ENCODE measurements at regions not wholly inside any gene's neighbourhood (a gene's known extent, or its start where the extent isn't known, plus 50 kb on each side); places are given as distances from the start of the nearest gene placed in this dataset.
"Not testable (repeated sequence)": the region's sequence is repeated elsewhere in the genome, so short reads cannot be mapped to it uniquely, and the experiment has no call there.

GRCh38 chr13:26483546-26483945 lies 73.9 kb upstream of the WASF3 start:
- no peak for DNase-seq (ENCODE audit: low read depth)

DNA sequence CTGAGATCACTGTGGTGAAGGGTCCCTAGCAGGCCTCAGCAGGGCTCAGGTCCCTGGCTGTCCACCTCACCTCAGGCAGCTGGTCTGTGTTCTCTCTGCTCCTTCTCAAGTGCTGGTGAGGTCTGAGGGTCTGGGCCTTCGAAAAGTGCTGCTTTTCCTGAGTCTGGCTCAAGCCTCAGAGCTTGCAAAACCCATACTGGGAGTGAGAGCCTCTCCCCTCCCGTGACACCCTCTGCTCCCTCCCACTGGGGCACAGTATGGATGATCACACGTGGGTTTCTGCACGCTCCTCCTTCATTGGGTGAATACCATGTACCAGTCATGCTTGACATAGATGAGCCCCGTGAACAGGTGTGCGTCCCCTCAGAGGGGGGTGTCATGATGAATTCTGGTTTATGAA lies 73.3 kb upstream of the WASF3 start:
- no peak for DNase-seq (ENCODE audit: low read depth)

DNA sequence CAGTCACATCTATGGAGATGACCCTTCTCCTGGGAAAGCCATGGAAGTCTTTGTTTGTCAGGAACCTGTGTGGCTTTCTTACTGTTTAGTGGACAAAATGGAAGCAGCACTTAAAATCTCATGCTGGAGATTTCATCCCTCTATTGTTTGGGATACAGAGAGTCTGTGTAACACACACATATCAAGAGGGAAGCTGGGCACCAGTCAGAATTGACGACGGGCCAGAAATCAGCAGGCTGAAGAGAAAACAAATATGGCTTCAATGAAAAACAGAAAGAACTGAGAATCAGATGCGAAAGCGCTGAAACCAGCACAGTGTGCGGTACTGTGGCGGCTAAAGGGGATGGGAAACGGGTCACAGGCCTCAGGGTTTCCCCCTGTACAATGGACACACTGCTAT lies 72.2 kb upstream of the WASF3 start:
- DNase-seq (ENCODE audit: low read depth): no peak

DNA sequence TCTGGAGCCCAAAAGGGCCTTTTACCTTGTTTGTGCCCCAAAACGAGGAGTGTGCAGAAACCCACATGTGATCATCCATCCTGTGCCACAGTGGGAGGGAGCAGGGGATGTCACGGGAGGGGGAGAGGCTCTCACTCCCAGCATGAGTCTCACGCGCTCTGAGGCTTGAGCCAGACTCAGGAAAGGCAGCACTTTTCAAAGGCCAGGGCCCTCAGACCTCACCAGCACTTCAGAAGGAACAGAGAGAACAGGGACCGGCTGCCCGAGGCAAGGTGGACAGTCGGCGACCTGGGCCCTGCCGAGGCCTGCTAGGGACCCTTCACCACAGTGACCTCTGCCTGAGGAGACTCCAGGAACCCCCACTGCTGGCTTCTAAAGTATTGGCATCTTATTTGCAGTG lies 71.7 kb upstream of the WASF3 start:
- no peak for DNase-seq (ENCODE audit: low read depth)

- DNase-seq (ENCODE audit: low read depth): no peak
Observed at GRCh38 chr13:26486550-26486949, 70.9 kb upstream of the WASF3 start.

- no peak for DNase-seq (ENCODE audit: low read depth)
Observed at GRCh38 chr13:26487781-26488180, 69.7 kb upstream of the WASF3 start.

GRCh38 chr13:26488236-26489003 lies 69.1 kb upstream of the WASF3 start:
- no peak for DNase-seq (ENCODE audit: low read depth)

GRCh38 chr13:26492301-26492700 lies 65.2 kb upstream of the WASF3 start:
- DNase-seq (ENCODE audit: low read depth): not testable (repeated sequence)

DNA sequence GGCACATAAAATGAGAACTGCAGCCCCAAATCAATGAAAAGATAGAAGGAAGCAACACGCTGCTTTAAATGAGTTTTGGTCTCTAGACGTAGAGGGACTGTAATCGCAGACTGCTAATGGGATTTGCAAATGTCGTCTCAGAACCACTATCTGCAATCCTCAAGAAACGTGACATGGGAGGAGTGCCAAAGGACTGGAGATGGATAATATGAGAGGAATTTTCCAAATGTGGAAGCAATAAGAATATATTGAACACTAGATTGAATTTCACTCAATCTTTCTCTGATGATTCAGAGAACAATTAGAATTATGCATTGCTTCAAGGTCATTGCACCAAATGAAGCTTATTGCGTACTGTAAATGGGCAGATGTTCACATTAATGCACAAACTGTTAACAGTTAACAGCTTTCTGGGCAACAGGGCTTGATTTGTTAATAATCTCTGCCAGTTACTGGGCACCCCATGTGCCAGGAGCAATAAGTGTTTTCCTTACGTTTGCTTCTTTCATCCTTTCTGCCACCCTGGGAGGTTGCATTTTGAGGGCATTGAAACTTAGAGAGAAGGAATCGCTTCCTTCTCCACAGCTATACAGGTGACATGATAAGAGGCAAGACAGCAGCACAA lies 62.8 kb upstream of the WASF3 start:
- DNase-seq (ENCODE audit: low read depth): no peak

DNA sequence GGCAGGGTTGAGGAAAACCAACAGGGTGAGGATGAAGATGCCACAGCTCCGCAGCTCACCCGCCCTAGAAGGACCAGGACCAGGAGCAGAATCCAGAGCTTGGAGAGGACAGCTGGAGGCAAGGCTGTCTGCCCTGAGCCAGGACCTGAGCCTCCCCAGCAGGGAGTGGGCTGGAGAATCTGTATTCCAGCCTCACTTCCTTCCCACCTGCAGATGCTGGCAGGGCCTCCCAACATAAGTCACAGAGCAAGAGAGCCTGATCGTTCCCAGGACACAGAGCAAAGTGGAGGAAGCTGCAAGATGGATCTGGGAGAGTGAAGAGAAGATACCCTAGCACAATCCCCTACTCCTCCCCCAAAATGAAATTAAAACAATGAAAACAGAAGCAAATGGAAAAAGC lies 61.7 kb upstream of the WASF3 start:
- no peak for DNase-seq (ENCODE audit: low read depth)

GRCh38 chr13:26497968-26498511 lies 59.4 kb upstream of the WASF3 start:
- DNase-seq (ENCODE audit: low read depth): peak; percentile 83

GRCh38 chr13:26498656-26499601 lies 58.6 kb upstream of the WASF3 start:
- no peak for DNase-seq (ENCODE audit: low read depth)

DNA sequence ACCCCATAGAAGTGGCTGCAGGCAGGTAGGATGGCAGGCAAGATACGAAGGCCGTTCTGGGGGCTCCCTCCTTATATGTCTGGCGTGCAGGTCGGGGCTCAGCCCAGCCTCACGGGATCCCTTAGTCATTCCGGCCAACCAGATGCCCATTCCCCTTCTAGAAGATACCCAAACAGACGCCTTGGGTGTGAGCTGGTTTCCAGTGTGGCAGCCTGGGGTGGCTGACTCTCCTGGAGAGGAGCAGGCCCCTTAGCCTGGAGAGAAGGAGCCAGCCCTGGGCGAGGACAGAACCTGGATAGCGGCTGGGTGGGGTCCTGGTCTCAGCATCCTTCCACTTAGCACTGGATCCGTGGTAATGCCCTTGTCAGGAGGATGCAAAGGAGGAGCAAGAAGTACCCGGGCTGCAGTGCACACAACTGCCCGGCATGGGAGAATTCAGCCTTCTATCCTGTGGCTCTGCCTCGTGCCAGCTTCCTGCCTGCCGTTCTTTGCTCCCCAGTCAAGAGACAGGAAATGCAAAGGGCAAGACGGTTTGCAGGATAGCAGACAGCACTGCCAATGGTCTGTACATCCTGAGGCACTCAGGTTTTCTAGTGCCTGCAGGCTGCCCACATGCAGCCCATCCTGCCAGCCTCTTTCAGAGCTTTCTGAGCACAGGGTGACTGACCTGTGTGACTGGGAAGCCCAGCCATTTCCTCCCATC lies 56.7 kb upstream of the WASF3 start:
- DNase-seq (ENCODE audit: low read depth): no peak

- DNase-seq (ENCODE audit: low read depth): no peak
Observed at GRCh38 chr13:26501641-26502040, 55.8 kb upstream of the WASF3 start.

- DNase-seq (ENCODE audit: low read depth): no peak
Observed at GRCh38 chr13:26502826-26503225, 54.7 kb upstream of the WASF3 start.

GRCh38 chr13:26503826-26504594 lies 53.5 kb upstream of the WASF3 start:
- no peak for DNase-seq (ENCODE audit: low read depth)
